Rectal smooth muscle tissue (tissue), 1 donor: ENCODE measurements at regions not wholly inside any gene's neighbourhood (a gene's known extent, or its start where the extent isn't known, plus 50 kb on each side); places are given as distances from the start of the nearest gene placed in this dataset.

Experiments
- H3K27ac ChIP-seq: one replicate; pipeline ENCODE4 v1.7.0; 2013; ENCODE audit warnings: low read depth, low read length, inconsistent platforms
- H3K27me3 ChIP-seq: one replicate; pipeline ENCODE4 v1.7.0; 2013; ENCODE audit warnings: low read length; ENCODE audit not compliant: control insufficient read depth, insufficient read depth
- H3K36me3 ChIP-seq: one replicate; pipeline ENCODE4 v1.7.0; 2013; ENCODE audit warnings: low read length; ENCODE audit not compliant: control insufficient read depth, insufficient read depth
- H3K4me1 ChIP-seq: one replicate; pipeline ENCODE4 v1.7.0; 2013; ENCODE audit warnings: low read length; ENCODE audit not compliant: control insufficient read depth, insufficient read depth
- H3K4me3 ChIP-seq: one replicate; pipeline ENCODE4 v1.7.0; 2013; ENCODE audit warnings: low read length
- H3K9ac ChIP-seq: one replicate; pipeline ENCODE4 v1.7.0; 2013; ENCODE audit warnings: low read length

DNA sequence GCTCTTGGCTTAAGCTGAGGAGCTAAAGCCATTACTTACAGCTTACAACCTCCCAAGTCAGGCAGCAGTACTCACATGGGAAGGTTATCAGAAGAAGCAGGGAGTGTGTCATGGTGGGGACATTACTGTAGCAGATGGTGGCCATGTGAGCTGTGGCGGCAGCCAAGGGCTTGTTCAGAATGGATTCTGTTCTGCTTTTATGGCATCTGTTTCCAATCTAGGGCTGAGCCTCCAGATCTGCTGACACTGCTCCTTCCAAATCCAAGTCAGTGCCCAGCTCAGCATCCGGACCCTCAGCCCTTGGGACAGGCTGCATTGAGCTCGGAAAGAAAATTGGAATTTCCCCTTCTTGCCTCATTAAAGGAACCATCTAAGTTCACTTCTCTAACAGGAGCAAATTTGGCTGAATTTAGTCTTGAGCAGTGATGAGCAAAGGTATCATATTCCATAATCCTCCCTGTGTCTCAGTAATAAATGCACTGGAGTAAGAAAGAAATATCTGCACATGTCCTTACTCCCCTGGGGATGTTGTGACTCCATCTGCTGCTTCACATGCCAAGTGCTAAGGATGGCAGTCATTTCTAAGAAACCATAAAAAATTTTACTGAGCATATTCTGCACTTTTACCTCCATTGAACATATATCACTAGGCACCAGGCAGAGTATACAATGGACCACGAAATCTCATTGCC lies 73.9 kb downstream of the KCTD12 start:
- no peak overlapping the region for H3K4me3 ChIP-seq
- no peak overlapping the region for H3K27ac ChIP-seq
- H3K9ac ChIP-seq = no peak overlapping the region
- H3K36me3 ChIP-seq = no peaks in the 10 kb centered on the region
- H3K27me3 ChIP-seq = no peaks in the 10 kb centered on the region
- H3K4me1 ChIP-seq = no peaks in the 10 kb centered on the region

GRCh38 chr13:76809389-76809788 lies 76.8 kb downstream of the KCTD12 start:
- Histone ChIP-seq H3K36me3 (no peaks in the 10 kb centered on the region), H3K4me1 (no peaks in the 10 kb centered on the region), H3K27me3 (no peaks in the 10 kb centered on the region), H3K4me3 (no peak overlapping the region), H3K27ac (no peak overlapping the region), H3K9ac (no peak overlapping the region)

- Histone ChIP-seq H3K4me3 (no peak overlapping the region), H3K4me1 (no peaks in the 10 kb centered on the region), H3K36me3 (no peaks in the 10 kb centered on the region), H3K27ac (no peak overlapping the region), H3K27me3 (no peaks in the 10 kb centered on the region), H3K9ac (no peak overlapping the region)
Observed at GRCh38 chr13:76808927-76809326, 77.3 kb downstream of the KCTD12 start.

GRCh38 chr13:76804801-76805200 lies 81.4 kb downstream of the KCTD12 start:
- no peak overlapping the region for H3K9ac ChIP-seq
- H3K4me1 ChIP-seq = no peaks in the 10 kb centered on the region
- no peak overlapping the region for H3K4me3 ChIP-seq
- H3K27me3 ChIP-seq = no peaks in the 10 kb centered on the region
- H3K27ac ChIP-seq = no peak overlapping the region
- H3K36me3 ChIP-seq = no peaks in the 10 kb centered on the region

GRCh38 chr13:76803831-76804230 lies 82.4 kb downstream of the KCTD12 start:
- no peak overlapping the region for H3K27ac ChIP-seq
- H3K4me1 ChIP-seq = no peaks in the 10 kb centered on the region

DNA sequence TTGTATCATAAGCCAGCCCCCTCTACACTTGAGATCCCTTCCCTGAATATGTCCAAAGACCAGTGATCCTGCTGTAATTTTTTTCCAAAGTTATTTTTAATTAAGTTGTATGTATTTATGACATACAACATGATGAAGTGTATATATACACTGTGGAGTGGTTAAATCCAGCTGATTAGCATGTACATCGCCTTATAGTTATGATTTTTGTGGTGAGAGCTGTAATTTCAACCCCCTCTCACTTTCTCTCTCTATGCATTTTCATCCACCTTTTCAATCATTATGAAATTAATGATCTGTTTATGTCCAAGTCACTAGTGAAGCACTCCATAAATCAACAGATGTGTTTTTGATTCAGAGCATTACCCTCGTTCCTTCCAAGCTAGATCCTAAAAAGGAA lies 85.3 kb downstream of the KCTD12 start:
- Histone ChIP-seq H3K27ac (no peak overlapping the region), H3K36me3 (no peaks in the 10 kb centered on the region), H3K9ac (no peak overlapping the region), H3K4me1 (no peaks in the 10 kb centered on the region), H3K4me3 (no peak overlapping the region), H3K27me3 (no peaks in the 10 kb centered on the region)

More at GRCh38 chr13:76803831-76804230, 82.4 kb downstream of the KCTD12 start:
- H3K4me3 ChIP-seq = no peak overlapping the region
- no peaks in the 10 kb centered on the region for H3K36me3 ChIP-seq
- no peak overlapping the region for H3K9ac ChIP-seq
- H3K27me3 ChIP-seq = no peaks in the 10 kb centered on the region

DNA sequence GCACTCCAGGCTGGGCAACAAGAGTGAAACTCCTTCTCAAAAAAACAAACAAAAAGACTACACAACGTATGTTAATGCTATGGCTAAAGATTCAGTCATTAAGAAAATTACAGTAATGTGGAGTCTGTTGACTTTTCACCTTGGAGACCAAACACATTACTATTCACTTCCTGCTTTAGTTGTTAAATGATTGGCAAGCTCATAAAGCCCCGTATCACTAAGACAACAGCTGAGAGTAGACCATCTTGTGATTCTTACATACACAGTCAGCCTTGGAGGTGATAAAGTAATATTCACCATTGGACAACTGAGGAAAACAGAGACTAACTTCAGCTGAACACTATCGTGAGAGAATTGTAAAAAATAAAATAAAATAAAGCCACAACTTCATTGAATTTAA lies 86.5 kb downstream of the KCTD12 start:
- Histone ChIP-seq H3K27me3 (no peaks in the 10 kb centered on the region), H3K4me3 (no peak overlapping the region), H3K9ac (no peak overlapping the region), H3K27ac (no peak overlapping the region), H3K36me3 (no peaks in the 10 kb centered on the region), H3K4me1 (no peaks in the 10 kb centered on the region)

DNA sequence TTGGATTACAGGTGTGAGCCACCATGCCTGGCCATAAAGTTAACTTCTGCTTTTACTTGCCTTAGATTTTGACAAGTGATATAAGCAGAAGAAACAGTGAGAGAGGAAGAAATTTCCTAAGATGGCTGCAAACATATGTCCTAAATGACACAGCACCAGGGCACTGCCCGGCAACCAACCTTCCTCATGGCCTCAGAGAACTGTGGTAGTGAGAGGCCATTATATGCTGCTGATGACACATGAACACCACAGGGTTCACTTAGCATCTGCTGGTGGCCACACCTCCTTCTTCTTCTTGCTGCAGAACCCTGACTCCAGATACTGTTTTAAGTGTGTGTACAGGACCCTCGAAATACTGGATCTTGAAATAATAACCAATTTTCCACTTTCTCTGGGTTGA lies 88.2 kb downstream of the KCTD12 start:
- Histone ChIP-seq H3K27me3 (no peaks in the 10 kb centered on the region), H3K36me3 (no peaks in the 10 kb centered on the region), H3K4me1 (no peaks in the 10 kb centered on the region), H3K4me3 (no peak overlapping the region), H3K27ac (no peak overlapping the region), H3K9ac (no peak overlapping the region)

DNA sequence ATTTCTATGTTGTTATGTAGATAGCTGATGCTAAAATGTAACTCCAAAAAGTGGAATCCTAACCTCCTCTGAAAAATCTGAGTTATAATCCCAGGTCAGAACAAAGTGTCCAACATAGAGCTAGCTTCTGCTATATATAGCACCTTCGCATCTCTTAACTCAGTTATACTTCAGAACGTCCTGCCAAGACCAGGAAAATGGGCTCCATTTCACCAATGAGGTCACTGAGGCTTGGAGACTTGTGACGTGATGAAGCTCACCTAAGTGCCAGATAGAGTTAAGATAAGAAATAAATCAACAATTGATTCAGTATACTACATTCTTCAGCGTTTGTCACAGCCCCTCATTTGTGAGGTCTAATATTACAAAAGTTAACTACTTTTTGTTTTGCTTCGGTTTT lies 88.8 kb downstream of the KCTD12 start:
- Histone ChIP-seq H3K4me1 (no peaks in the 10 kb centered on the region), H3K9ac (no peak overlapping the region), H3K27me3 (no peaks in the 10 kb centered on the region), H3K27ac (no peak overlapping the region), H3K36me3 (no peaks in the 10 kb centered on the region), H3K4me3 (no peak overlapping the region)

- Histone ChIP-seq H3K27me3 (no peaks in the 10 kb centered on the region), H3K36me3 (no peaks in the 10 kb centered on the region), H3K4me1 (no peaks in the 10 kb centered on the region), H3K9ac (no peak overlapping the region), H3K27ac (no peak overlapping the region), H3K4me3 (no peak overlapping the region)
Observed at GRCh38 chr13:76796851-76797250, 89.4 kb downstream of the KCTD12 start.

GRCh38 chr13:76795701-76796695 lies 90.2 kb downstream of the KCTD12 start:
- H3K27ac ChIP-seq = no peak overlapping the region
- no peaks in the 10 kb centered on the region for H3K36me3 ChIP-seq
- no peaks in the 10 kb centered on the region for H3K4me1 ChIP-seq
- no peak overlapping the region for H3K9ac ChIP-seq
- H3K27me3 ChIP-seq = no peaks in the 10 kb centered on the region
- H3K4me3 ChIP-seq = no peak overlapping the region

DNA sequence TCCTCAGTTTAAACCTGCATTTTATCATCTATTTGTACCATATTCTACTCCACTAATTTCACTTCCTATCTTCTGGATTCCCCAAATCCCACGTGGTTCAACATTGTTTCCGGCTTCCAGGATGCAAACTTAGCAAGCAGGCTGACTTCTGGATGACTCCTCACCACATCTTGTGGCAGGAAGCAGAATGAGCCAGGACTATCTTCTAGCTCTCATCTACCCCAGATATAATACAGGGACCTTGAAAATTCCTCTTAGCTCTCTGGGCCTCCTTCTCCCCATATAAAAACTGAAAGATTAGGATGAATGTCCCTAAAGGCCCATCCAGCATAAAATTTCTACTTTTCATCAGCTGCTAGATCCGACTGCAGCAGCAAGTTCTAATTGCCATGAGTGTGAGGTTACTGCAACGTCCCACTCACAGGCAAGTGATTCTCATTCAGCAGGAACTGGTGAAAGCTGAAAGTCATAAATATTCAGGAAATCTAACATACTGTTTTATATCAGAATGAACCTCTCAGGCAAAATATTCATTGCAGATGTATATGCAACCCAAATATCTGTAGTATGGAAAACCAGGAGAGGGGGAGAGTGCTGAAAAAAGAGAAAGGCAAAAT lies 93.4 kb downstream of the KCTD12 start:
- Histone ChIP-seq H3K4me1 (no peaks in the 10 kb centered on the region), H3K4me3 (no peak overlapping the region), H3K36me3 (no peaks in the 10 kb centered on the region), H3K27ac (no peak overlapping the region), H3K27me3 (no peaks in the 10 kb centered on the region), H3K9ac (no peak overlapping the region)
